ENCODE measurements at regions not wholly inside any gene's neighbourhood (a gene's known extent, or its start where the extent isn't known, plus 50 kb on each side); places are given as distances from the start of the nearest gene placed in this dataset.

DNA sequence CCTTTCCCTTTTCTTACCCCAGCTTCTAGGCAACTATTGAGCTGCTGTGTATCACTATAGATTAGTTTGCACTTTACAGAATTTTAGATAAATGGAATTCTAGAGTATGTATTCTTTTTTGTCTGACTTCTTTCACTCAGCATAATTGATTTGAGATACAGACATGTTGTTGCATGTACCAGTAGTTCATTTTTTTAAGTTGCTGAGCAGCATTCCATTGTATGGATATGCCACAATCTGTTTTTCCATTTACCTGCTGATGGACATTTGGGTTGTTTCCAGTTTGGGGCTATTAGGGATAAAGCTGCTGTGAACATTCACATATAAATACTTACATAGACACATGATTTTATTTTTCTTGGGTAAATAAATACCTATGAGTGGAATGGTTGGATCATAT lies 135.7 kb downstream of the IGF1 start:
- TF ChIP-seq, protein P1, sequence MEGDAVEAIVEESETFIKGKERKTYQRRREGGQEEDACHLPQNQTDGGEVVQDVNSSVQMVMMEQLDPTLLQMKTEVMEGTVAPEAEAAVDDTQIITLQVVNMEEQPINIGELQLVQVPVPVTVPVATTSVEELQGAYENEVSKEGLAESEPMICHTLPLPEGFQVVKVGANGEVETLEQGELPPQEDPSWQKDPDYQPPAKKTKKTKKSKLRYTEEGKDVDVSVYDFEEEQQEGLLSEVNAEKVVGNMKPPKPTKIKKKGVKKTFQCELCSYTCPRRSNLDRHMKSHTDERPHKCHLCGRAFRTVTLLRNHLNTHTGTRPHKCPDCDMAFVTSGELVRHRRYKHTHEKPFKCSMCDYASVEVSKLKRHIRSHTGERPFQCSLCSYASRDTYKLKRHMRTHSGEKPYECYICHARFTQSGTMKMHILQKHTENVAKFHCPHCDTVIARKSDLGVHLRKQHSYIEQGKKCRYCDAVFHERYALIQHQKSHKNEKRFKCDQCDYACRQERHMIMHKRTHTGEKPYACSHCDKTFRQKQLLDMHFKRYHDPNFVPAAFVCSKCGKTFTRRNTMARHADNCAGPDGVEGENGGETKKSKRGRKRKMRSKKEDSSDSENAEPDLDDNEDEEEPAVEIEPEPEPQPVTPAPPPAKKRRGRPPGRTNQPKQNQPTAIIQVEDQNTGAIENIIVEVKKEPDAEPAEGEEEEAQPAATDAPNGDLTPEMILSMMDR (conservative IDR thresholded peaks at IDR 0.05; ENCODE audit: low read length), result no peak
- TF ChIP-seq EZH2phosphoT487 (IDR thresholded peaks at IDR 0.05; ENCODE audit: borderline replicate concordance, low read depth, low read length), result no peak

Data from OCI-LY7 (cell line).